ENCODE measurements at regions not wholly inside any gene's neighbourhood (a gene's known extent, or its start where the extent isn't known, plus 50 kb on each side); places are given as distances from the start of the nearest gene placed in this dataset.

DNA sequence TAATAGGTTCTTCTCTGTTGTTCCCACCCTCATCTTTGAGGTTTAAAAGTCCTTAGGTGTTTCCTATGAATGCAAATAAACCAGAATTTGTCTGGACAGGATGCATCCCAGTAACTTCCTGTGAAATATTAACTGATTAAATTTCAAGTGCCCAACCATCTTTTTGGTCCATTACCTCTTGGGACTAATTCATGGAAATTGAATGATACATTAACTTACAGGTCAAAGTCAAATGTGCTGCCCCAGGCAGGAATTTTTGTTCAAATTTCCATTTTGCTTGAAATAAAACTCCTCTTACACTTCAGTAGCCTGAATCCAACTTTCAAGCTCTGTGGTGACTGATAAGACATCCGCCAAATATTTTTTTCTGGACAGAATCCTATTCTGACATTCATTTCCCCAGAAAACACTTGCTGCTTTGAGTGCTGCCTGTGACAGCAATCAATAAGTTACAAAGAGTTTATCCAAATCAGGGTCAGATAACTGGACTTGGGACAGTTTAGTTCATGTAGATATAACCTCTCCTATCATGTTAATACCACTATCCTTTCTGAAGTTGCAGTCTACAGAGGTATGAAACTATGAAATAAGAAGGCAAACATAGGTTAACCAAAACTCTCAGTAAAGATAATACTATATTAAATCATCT is 383.5 kb downstream of the POM121L12 start:
- TF ChIP-seq, protein P1, sequence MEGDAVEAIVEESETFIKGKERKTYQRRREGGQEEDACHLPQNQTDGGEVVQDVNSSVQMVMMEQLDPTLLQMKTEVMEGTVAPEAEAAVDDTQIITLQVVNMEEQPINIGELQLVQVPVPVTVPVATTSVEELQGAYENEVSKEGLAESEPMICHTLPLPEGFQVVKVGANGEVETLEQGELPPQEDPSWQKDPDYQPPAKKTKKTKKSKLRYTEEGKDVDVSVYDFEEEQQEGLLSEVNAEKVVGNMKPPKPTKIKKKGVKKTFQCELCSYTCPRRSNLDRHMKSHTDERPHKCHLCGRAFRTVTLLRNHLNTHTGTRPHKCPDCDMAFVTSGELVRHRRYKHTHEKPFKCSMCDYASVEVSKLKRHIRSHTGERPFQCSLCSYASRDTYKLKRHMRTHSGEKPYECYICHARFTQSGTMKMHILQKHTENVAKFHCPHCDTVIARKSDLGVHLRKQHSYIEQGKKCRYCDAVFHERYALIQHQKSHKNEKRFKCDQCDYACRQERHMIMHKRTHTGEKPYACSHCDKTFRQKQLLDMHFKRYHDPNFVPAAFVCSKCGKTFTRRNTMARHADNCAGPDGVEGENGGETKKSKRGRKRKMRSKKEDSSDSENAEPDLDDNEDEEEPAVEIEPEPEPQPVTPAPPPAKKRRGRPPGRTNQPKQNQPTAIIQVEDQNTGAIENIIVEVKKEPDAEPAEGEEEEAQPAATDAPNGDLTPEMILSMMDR (IDR thresholded peaks at IDR 0.05): no peak
- TF ChIP-seq POLR2A (IDR thresholded peaks at IDR 0.05): no peak

Data from breast epithelium (tissue), 3 donors.